Choroid plexus epithelial cell (primary cell): ENCODE measurements at regions not wholly inside any gene's neighbourhood (a gene's known extent, or its start where the extent isn't known, plus 50 kb on each side); places are given as distances from the start of the nearest gene placed in this dataset.

Experiments
- DNase-seq: peaks from one replicate; pipeline ENCODE4 v3.0.0-alpha.2; 2010; ENCODE audit warnings: low read depth
- H3K4me3 ChIP-seq: 2 replicates; pipeline ENCODE4 v1.5.1; 2011; ENCODE audit warnings: low read depth, mild to moderate bottlenecking, control low read depth, low read length, moderate library complexity
- TF ChIP-seq, protein P1 (sequence below): conservative IDR thresholded peaks from 2 replicates; pipeline ENCODE4 v1.5.1; 2011; ENCODE audit warnings: low read depth, mild to moderate bottlenecking, control low read depth, inconsistent platforms, low read length, moderate library complexity

- DNase-seq = no peak
- TF ChIP-seq, protein P1, sequence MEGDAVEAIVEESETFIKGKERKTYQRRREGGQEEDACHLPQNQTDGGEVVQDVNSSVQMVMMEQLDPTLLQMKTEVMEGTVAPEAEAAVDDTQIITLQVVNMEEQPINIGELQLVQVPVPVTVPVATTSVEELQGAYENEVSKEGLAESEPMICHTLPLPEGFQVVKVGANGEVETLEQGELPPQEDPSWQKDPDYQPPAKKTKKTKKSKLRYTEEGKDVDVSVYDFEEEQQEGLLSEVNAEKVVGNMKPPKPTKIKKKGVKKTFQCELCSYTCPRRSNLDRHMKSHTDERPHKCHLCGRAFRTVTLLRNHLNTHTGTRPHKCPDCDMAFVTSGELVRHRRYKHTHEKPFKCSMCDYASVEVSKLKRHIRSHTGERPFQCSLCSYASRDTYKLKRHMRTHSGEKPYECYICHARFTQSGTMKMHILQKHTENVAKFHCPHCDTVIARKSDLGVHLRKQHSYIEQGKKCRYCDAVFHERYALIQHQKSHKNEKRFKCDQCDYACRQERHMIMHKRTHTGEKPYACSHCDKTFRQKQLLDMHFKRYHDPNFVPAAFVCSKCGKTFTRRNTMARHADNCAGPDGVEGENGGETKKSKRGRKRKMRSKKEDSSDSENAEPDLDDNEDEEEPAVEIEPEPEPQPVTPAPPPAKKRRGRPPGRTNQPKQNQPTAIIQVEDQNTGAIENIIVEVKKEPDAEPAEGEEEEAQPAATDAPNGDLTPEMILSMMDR = no peak
- no peak overlapping the region for H3K4me3 ChIP-seq
These were observed 317.0 kb upstream of the TMTC1 start for GRCh38 chr12:30100741-30101140.

DNA sequence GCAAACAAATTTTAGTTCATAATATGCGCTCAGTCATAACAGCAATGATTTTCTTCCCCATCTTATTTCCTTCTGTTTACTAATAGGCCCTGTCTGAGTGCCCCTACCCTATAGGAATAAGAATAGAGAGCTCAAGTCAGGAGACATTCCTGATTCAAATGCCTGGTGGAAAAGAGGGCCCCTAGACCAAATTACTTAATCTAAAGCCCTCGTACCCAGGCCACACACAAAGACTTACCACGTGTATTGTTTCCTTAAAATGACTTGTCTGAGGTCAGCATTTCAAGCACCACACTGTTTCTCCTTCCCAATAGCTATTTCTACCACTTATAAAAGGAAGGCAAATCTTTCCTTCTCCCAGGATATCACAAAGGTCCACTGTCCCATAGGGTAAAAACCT is 314.9 kb upstream of the TMTC1 start:
- DNase-seq = no peak
- H3K4me3 ChIP-seq = no peak overlapping the region
- TF ChIP-seq, protein P1 = no peak

DNA sequence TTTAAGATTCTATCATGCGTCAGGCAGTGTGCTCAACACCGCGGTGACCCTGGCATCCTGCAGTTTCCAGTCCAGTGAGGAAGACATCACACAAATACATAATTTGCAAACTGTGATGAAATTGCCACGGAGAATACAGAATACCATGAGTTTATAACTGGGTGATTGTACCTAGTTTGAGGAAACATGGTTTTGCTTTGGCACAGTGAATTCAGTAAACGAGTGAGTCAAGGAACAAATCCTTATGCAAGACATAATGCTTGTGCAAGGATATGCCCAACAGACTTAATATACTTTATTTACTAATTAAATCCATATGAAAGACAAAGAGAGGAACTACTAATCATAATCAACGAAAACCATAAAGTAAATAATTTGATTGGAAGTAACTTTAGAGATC is 311.8 kb upstream of the TMTC1 start:
- DNase-seq = no peak
- TF ChIP-seq, protein P1 = no peak
- no peak overlapping the region for H3K4me3 ChIP-seq

- H3K4me3 ChIP-seq = no peak overlapping the region
- TF ChIP-seq, protein P1 = no peak
- DNase-seq = no peak
These were observed 309.4 kb upstream of the TMTC1 start for GRCh38 chr12:30092983-30093617.

DNA sequence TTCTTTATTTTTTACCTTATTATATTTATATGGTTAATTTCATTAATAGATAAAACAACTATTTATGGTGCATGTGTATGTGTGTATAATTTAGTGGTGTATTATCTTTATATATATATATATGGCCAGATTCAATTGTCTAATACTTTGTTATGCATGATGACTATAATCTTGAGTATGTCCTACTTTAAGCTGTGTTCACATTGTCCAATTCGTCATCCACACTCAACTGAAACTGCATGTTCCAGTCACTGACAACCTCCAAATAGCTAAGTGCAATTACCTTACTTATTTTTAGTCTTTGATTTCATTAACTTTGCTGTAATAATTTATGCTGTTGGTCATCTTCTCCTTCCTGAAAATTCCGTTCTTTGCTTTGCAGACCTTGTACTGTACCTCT is 306.5 kb upstream of the TMTC1 start:
- TF ChIP-seq, protein P1 = no peak
- no peak for DNase-seq
- H3K4me3 ChIP-seq = no peak overlapping the region

- TF ChIP-seq, protein P1 = no peak
These were observed 304.7 kb upstream of the TMTC1 start for GRCh38 chr12:30088259-30088995.

DNA sequence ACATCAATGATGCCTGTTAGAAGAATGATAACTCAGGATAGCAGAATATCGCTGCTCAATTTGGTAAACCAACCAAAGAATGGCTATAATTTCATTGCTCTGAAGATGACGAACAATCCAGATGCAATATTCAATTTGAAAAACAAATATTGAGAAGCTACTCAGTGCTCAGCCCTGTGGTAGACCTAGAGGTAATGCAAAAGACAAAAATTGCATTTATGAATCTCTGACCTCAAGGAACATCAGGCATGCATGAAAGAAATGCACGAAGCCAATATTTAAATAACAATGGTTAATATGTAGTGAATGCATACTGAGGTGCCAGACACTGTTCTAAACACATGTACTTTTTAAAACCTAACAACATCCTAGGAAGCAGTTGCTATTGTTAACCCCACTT is 298.6 kb upstream of the TMTC1 start:
- DNase-seq = no peak
- no peak overlapping the region for H3K4me3 ChIP-seq
- TF ChIP-seq, protein P1 = no peak

More at GRCh38 chr12:30088259-30088995, 304.7 kb upstream of the TMTC1 start:
- no peak for DNase-seq
- no peak overlapping the region for H3K4me3 ChIP-seq
